ENCODE measurements at regions not wholly inside any gene's neighbourhood (a gene's known extent, or its start where the extent isn't known, plus 50 kb on each side); places are given as distances from the start of the nearest gene placed in this dataset.

DNA sequence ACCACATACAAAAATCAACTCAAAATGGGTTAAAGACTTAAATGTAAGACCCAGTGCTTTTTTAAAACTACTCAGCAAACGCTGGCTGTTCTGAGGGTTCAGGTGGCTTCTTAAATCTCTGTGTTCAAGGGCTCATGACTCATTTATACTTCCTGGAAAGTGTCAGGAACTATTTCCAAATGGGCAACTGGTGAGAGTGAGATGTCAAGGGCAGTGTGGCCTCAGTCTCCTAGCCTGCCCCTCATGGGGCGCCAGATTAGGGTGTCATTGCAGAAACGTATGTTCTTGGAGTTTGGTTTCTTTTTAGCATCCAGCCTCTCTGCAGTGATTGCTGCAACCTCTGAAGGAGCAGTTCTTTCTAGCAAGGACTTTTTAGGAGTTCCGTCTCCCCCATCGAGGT is 485.4 kb downstream of the TNS1 start:
- no peak for TF ChIP-seq POLR2A (IDR thresholded peaks at IDR 0.05)
- no peak for TF ChIP-seq POLR2AphosphoS5 (IDR thresholded peaks at IDR 0.05)
- TF ChIP-seq, protein P1, sequence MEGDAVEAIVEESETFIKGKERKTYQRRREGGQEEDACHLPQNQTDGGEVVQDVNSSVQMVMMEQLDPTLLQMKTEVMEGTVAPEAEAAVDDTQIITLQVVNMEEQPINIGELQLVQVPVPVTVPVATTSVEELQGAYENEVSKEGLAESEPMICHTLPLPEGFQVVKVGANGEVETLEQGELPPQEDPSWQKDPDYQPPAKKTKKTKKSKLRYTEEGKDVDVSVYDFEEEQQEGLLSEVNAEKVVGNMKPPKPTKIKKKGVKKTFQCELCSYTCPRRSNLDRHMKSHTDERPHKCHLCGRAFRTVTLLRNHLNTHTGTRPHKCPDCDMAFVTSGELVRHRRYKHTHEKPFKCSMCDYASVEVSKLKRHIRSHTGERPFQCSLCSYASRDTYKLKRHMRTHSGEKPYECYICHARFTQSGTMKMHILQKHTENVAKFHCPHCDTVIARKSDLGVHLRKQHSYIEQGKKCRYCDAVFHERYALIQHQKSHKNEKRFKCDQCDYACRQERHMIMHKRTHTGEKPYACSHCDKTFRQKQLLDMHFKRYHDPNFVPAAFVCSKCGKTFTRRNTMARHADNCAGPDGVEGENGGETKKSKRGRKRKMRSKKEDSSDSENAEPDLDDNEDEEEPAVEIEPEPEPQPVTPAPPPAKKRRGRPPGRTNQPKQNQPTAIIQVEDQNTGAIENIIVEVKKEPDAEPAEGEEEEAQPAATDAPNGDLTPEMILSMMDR (IDR thresholded peaks at IDR 0.05), result no peak

Measured in prostate gland (tissue), 2 donors.